ENCODE measurements at regions not wholly inside any gene's neighbourhood (a gene's known extent, or its start where the extent isn't known, plus 50 kb on each side); places are given as distances from the start of the nearest gene placed in this dataset.
"Not testable (repeated sequence)": the region's sequence is repeated elsewhere in the genome, so short reads cannot be mapped to it uniquely, and the experiment has no call there.

- TF ChIP-seq CTCF, POLR2A (IDR thresholded peaks at IDR 0.05): not testable (repeated sequence)
Observed at GRCh38 chr6:74468552-74468951, 737.3 kb downstream of the COL12A1 start.
